ENCODE measurements at regions not wholly inside any gene's neighbourhood (a gene's known extent, or its start where the extent isn't known, plus 50 kb on each side); places are given as distances from the start of the nearest gene placed in this dataset.

GRCh38 chr13:79692846-79693245, 211.9 kb downstream of the NDFIP2 start:
- TF ChIP-seq POLR2A (IDR thresholded peaks at IDR 0.05): no peak
- no peak for TF ChIP-seq CTCF (IDR thresholded peaks at IDR 0.05)
- WGBS (ENCODE audit: insufficient coverage, low coverage, low lambda C conversion rate, missing lambda C conversion rate): 83% methylated on average over 1 of the region's 1 CpG
- Histone ChIP-seq H3K27me3 (no peaks in the 10 kb centered on the region), H3K36me3 (no peaks in the 10 kb centered on the region), H3K4me3 (no peak overlapping the region), H3K4me1 (no peaks in the 10 kb centered on the region), H3K9me3 (no peaks in the 10 kb centered on the region), H3K27ac (no peak overlapping the region)
- intact Hi-C loops (cut with DNase I): no loop called here
- ATAC-seq (no peak), DNase-seq (no peak)

- no peak overlapping the region for H3K27ac ChIP-seq
- TF ChIP-seq CTCF (IDR thresholded peaks at IDR 0.05) (no peak), POLR2A (IDR thresholded peaks at IDR 0.05) (no peak)
- H3K9me3 ChIP-seq: no peaks in the 10 kb centered on the region
- no peaks in the 10 kb centered on the region for H3K27me3 ChIP-seq
- intact Hi-C loops (cut with DNase I): no loop called here
- no peaks in the 10 kb centered on the region for H3K4me1 ChIP-seq
- ATAC-seq (no peak), DNase-seq (no peak)
- WGBS (ENCODE audit: insufficient coverage, low coverage, low lambda C conversion rate, missing lambda C conversion rate): 86% methylated on average over 3 of the region's 3 CpGs
- H3K4me3 ChIP-seq: no peak overlapping the region
- H3K36me3 ChIP-seq: no peaks in the 10 kb centered on the region
Observed at GRCh38 chr13:79691826-79692225, 210.9 kb downstream of the NDFIP2 start.

- 100% methylated on average over 2 of the region's 5 CpGs for WGBS (ENCODE audit: insufficient coverage, low coverage, low lambda C conversion rate, missing lambda C conversion rate)
- intact Hi-C loops (cut with DNase I): loop anchor here in 1 of 2 donors (10.0 kb wide), 1 partner anchor 686 kb away; no protein-coding TSS in a partner anchor
Observed at GRCh38 chr13:79688741-79689140, 207.8 kb downstream of the NDFIP2 start.

GRCh38 chr13:79686441-79686840, 205.5 kb downstream of the NDFIP2 start:
- Histone ChIP-seq H3K27me3 (no peaks in the 10 kb centered on the region), H3K36me3 (no peaks in the 10 kb centered on the region), H3K9me3 (no peaks in the 10 kb centered on the region), H3K4me3 (no peak overlapping the region), H3K4me1 (no peaks in the 10 kb centered on the region), H3K27ac (no peak overlapping the region)
- WGBS (ENCODE audit: insufficient coverage, low coverage, low lambda C conversion rate, missing lambda C conversion rate): 60% methylated on average over 6 of the region's 6 CpGs
- DNase-seq: no peak
- TF ChIP-seq CTCF (IDR thresholded peaks at IDR 0.05) (no peak), POLR2A (IDR thresholded peaks at IDR 0.05) (no peak)
- intact Hi-C loops (cut with DNase I): loop anchor here in 1 of 2 donors (10.0 kb wide), 1 partner anchor 688 kb away; no protein-coding TSS in a partner anchor
- no peak for ATAC-seq

More at GRCh38 chr13:79688741-79689140, 207.8 kb downstream of the NDFIP2 start:
- no peaks in the 10 kb centered on the region for H3K9me3 ChIP-seq
- no peaks in the 10 kb centered on the region for H3K4me1 ChIP-seq
- no peaks in the 10 kb centered on the region for H3K27me3 ChIP-seq
- H3K27ac ChIP-seq: no peak overlapping the region
- ATAC-seq (no peak), DNase-seq (no peak)
- no peak overlapping the region for H3K4me3 ChIP-seq
- TF ChIP-seq CTCF (IDR thresholded peaks at IDR 0.05) (no peak), POLR2A (IDR thresholded peaks at IDR 0.05) (no peak)
- no peaks in the 10 kb centered on the region for H3K36me3 ChIP-seq

GRCh38 chr13:79684371-79684770, 203.4 kb downstream of the NDFIP2 start:
- Histone ChIP-seq H3K4me3 (no peak overlapping the region), H3K4me1 (no peaks in the 10 kb centered on the region), H3K9me3 (no peaks in the 10 kb centered on the region), H3K36me3 (no peaks in the 10 kb centered on the region), H3K27ac (no peak overlapping the region), H3K27me3 (no peaks in the 10 kb centered on the region)
- ATAC-seq (no peak), DNase-seq (no peak)
- intact Hi-C loops (cut with DNase I): loop anchor here in 1 of 2 donors (10.0 kb wide), 1 partner anchor 690 kb away; no protein-coding TSS in a partner anchor
- TF ChIP-seq POLR2A (IDR thresholded peaks at IDR 0.05): no peak
- no peak for TF ChIP-seq CTCF (IDR thresholded peaks at IDR 0.05)
- WGBS (ENCODE audit: insufficient coverage, low coverage, low lambda C conversion rate, missing lambda C conversion rate): 83% methylated on average over 3 of the region's 3 CpGs
